Pancreas (tissue), 10 donors: ENCODE measurements at regions not wholly inside any gene's neighbourhood (a gene's known extent, or its start where the extent isn't known, plus 50 kb on each side); places are given as distances from the start of the nearest gene placed in this dataset.
A peak's percentile ranks its signal among the peaks of the same experiment; 100 is the strongest.

Experiments used
- ATAC-seq, 4 donors: fragments of 200-7000 bp; cut with Tn5 transposase; one replicate each; pipeline versions ENCODE4 v1.8.0 to v1.9.1; 2020; ENCODE audit warnings: mild to moderate bottlenecking in 4 of 4, moderate library complexity in 4 of 4
- DNase-seq, 6 donors: peaks; one replicate each; pipeline ENCODE4 v3.0.0-alpha.2; 2020
- FAIRE-seq: peaks from 2 replicates; lab custom pipeline; 2012; peaks lifted over from hg19 to GRCh38; lab: Jason Lieb, UNC
- H3K27ac ChIP-seq, 4 donors: fragments of 200-600 bp; sonication (generic); 1 replicate in 3 of 4; 2 replicates in 1 of 4; pipeline versions ENCODE4 v1.5.0 to v1.8.0; 2020
- H3K27me3 ChIP-seq, 4 donors: fragments of 200-600 bp; one replicate each; pipeline ENCODE4 v1.8.0; 2021
- H3K36me3 ChIP-seq, 3 donors: fragments of 200-600 bp; sonication (generic) in 1 of 3; one replicate each; pipeline versions ENCODE4 v1.5.0 to v1.8.0; 2020 to 2021
- H3K4me1 ChIP-seq, 3 donors: fragments of 200-600 bp; one replicate each; pipeline ENCODE4 v1.8.0; 2021
- H3K4me3 ChIP-seq, 4 donors: fragments of 200-600 bp; sonication (generic) in 2 of 4; one replicate each; pipeline versions ENCODE4 v1.5.0 to v1.8.0; 2020 to 2021
- H3K9me3 ChIP-seq, 4 donors: fragments of 200-600 bp; one replicate each; pipeline ENCODE4 v1.8.0; 2021
- CTCF ChIP-seq, 4 donors: fragments of 200-600 bp; sonication (generic) in 3 of 4; IDR thresholded peaks; one replicate each; pipeline versions ENCODE4 v1.5.0 to v1.8.0; 2021; ENCODE audit warnings: antibody characterized with exemption in 4 of 4
- WGBS, 2 donors: extraction: QIAGEN DNeasy Blood & Tissue Kit; methylation state at CpG; one replicate each; pipeline ENCODE4 v1.1.7; 2013; 5-methylcytosine and 5-hydroxymethylcytosine counted together
- intact Hi-C, 3 donors: fragments of 100-400 bp; cut with DNase I; formaldehyde crosslinking; loops; one replicate each; pipeline versions ENCODE4 v1.11.1 to v1.14.2; 2022
- donor health status: healthy with polysubstance abuse.
- donor health status: DM: no; HTN: no; CAD: no; lungs with moderate emphysema.
- donor health status: DM: no; HTN: no; CAD: no.
- donor health status: control.
- donor health status: control.
- donor health status: Bipolar disorder and iron deficiency.
- donor health status: DM: yes; HTN: yes; CAD: no.
- donor health status: DM: no; HTN: no; CAD: no.
- donor health status: DM: no; HTN: no; CAD: no.
- donor health status: DM: yes; HTN: yes; CAD: no.

DNA sequence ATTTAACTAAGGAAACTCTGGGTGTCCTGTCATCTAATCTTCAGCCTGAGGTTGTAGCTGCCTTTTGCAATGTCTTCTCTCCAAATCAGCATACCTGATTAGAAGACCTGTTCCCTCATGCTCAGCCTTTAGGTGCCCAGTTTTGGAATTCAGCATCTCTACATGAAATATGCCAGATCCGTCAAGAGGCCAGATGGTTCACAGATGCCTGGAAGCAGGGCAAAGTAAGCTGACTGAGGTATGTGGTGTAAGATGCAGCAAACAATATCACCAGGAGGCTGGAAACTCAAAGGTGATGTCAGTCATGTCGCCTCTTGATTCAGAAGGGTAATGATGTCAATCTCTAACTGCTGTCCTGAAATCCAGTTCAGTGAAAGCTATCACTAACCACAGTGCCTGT, 324.4 kb downstream of the PRELID2 start:
- Histone ChIP-seq H3K27me3 (no peaks in the 10 kb centered on the region), H3K4me1 (peaks cover 8 to 20% (median 16%) of the 10 kb centered on the region in 3 donors), H3K4me3 (no peak overlapping the region), H3K9me3 (no peaks in the 10 kb centered on the region), H3K27ac (peak overlapping the region in 2 of 4 donors; percentile 61 to 70), H3K36me3 (no peaks in the 10 kb centered on the region)
- intact Hi-C loops, result no loop called here
- 94% methylated on average over 2 of the region's 2 CpGs for WGBS, 2 donors
- FAIRE-seq (no peak), ATAC-seq (no peak), DNase-seq (no peak)
- TF ChIP-seq CTCF (IDR thresholded peaks at IDR 0.05), result no peak

- ATAC-seq, result peak; percentile 74 to 79 (median 76)
- intact Hi-C loops, result no loop called here
- Histone ChIP-seq H3K9me3 (no peaks in the 10 kb centered on the region), H3K27me3 (no peaks in the 10 kb centered on the region), H3K36me3 (no peaks in the 10 kb centered on the region), H3K4me1 (peaks cover 8 to 20% (median 16%) of the 10 kb centered on the region in 3 donors), H3K4me3 (no peak overlapping the region), H3K27ac (peak overlapping the region in 3 of 4 donors; percentile 31 to 70 (median 61))
- TF ChIP-seq CTCF (IDR thresholded peaks at IDR 0.05), result no peak
- peak in 3 of 6 donors; percentile 17 to 25 (median 17) for DNase-seq
- WGBS, 2 donors, result 56 to 59% methylated on average over 1 of the region's 1 CpG
- no peak for FAIRE-seq
These were observed 324.8 kb downstream of the PRELID2 start for GRCh38 chr5:145510324-145510723.

- no peak for DNase-seq
- 7 to 12% methylated on average over 2 of the region's 2 CpGs for WGBS, 2 donors
- TF ChIP-seq CTCF (IDR thresholded peaks at IDR 0.05), result no peak
These were observed 325.6 kb downstream of the PRELID2 start for GRCh38 chr5:145509336-145510136.

GRCh38 chr5:145506185-145506850, 328.8 kb downstream of the PRELID2 start:
- DNase-seq, result no peak
- no peak overlapping the region for H3K4me3 ChIP-seq
- TF ChIP-seq CTCF (IDR thresholded peaks at IDR 0.05), result no peak
- H3K27ac ChIP-seq, result no peak overlapping the region
- 96 to 98% methylated on average over 3 of the region's 3 CpGs for WGBS, 2 donors
- intact Hi-C loops, result no loop called here
- no peaks in the 10 kb centered on the region for H3K36me3 ChIP-seq
- H3K9me3 ChIP-seq, result no peaks in the 10 kb centered on the region
- no peaks in the 10 kb centered on the region for H3K27me3 ChIP-seq
- H3K4me1 ChIP-seq, result peaks cover 10 to 20% (median 16%) of the 10 kb centered on the region in 3 donors
- no peak for FAIRE-seq
- ATAC-seq, result no peak

More at GRCh38 chr5:145509336-145510136, 325.6 kb downstream of the PRELID2 start:
- Histone ChIP-seq H3K4me1 (peaks cover 8 to 20% (median 16%) of the 10 kb centered on the region in 3 donors), H3K36me3 (no peaks in the 10 kb centered on the region), H3K9me3 (no peaks in the 10 kb centered on the region), H3K27ac (peak overlapping the region; percentile 15 to 70 (median 46)), H3K4me3 (no peak overlapping the region), H3K27me3 (no peaks in the 10 kb centered on the region)
- intact Hi-C loops, result no loop called here
- FAIRE-seq, result no peak
- peak; percentile 77 to 90 (median 86) for ATAC-seq
